Neural crest cell (in vitro differentiated cells): ENCODE measurements at regions not wholly inside any gene's neighbourhood (a gene's known extent, or its start where the extent isn't known, plus 50 kb on each side); places are given as distances from the start of the nearest gene placed in this dataset.

Source experiments
- DNase-seq: peaks from one replicate; pipeline ENCODE4 v3.0.0; 2021; ENCODE audit warnings: low read depth, mixed read lengths, low spot score
- H3K27ac Mint-ChIP-seq: one replicate; pipeline ENCODE4 v1.8.0; 2021; ENCODE audit warnings: mild to moderate bottlenecking, mixed read lengths; ENCODE audit not compliant: unreplicated experiment
- H3K27me3 Mint-ChIP-seq: 2 replicates; pipeline ENCODE4 v1.8.0; 2021; ENCODE audit warnings: low read depth, mild to moderate bottlenecking, mixed read lengths
- H3K36me3 Mint-ChIP-seq: 2 replicates; pipeline ENCODE4 v1.8.0; 2021; ENCODE audit warnings: low read depth, mild to moderate bottlenecking, mixed read lengths
- H3K4me1 Mint-ChIP-seq: 2 replicates; pipeline ENCODE4 v1.8.0; 2021; ENCODE audit warnings: mixed read lengths
- H3K4me3 Mint-ChIP-seq: one replicate; pipeline ENCODE4 v1.8.0; 2021; ENCODE audit warnings: mild to moderate bottlenecking, mixed read lengths
- H3K9me3 Mint-ChIP-seq: 2 replicates; pipeline ENCODE4 v1.8.0; 2021; ENCODE audit warnings: mixed read lengths
- TF ChIP-seq, protein P1 (sequence below): fragments of 200-600 bp; sonication (generic); conservative IDR thresholded peaks from 2 replicates; pipeline ENCODE4 v1.5.0; 2021; ENCODE audit warnings: antibody characterized with exemption, mild to moderate bottlenecking

DNA sequence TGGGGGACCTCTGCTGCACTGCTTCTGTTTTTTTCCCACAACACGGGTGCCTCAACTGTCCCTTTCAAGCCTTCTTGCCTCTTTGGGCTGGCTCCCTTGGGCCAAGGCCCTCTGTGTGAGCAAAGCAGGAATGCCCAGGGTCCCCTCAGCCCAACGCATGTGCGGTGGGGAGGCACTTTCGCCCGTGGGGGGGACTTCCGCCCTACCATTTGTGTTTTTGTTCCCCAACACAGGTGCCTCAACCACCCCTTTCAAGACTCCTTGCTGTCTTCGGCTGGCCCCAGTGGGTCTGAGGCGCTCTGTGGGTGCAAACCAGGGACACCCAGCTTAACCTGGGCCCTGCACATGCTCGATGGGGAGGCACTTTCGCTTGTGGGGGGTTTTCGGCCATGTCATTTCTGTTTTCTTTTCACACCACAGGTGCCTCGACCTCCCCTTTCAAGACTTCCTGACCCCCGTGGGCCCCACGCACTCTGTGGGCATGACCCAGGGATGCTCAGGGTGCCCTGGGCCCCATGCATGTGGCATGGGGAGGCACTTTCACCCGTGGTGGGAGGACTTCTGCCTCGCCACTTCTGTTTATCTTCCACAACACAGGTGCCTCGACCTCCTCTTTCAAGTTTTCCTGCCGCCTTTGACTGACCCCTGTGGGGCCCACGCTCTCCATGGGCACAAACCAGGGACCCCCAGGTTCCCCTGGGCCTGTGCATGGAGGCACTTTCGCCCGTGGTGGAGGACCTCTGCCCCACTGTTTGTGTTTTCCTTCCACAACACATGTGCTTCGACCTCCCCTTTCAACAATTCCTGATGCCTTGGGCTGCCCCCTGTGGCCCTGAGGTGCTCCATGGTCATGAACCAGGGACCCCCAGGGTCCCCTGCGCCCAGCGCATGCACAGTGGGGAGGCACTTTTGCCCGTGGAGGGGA, 365.7 kb downstream of the ALG10 start:
- H3K27me3 Mint-ChIP-seq, result no peaks in the 10 kb centered on the region
- DNase-seq, result no peak
- H3K4me3 Mint-ChIP-seq, result no peak overlapping the region
- no peaks in the 10 kb centered on the region for H3K36me3 Mint-ChIP-seq
- H3K27ac Mint-ChIP-seq, result no peak overlapping the region
- TF ChIP-seq, protein P1, sequence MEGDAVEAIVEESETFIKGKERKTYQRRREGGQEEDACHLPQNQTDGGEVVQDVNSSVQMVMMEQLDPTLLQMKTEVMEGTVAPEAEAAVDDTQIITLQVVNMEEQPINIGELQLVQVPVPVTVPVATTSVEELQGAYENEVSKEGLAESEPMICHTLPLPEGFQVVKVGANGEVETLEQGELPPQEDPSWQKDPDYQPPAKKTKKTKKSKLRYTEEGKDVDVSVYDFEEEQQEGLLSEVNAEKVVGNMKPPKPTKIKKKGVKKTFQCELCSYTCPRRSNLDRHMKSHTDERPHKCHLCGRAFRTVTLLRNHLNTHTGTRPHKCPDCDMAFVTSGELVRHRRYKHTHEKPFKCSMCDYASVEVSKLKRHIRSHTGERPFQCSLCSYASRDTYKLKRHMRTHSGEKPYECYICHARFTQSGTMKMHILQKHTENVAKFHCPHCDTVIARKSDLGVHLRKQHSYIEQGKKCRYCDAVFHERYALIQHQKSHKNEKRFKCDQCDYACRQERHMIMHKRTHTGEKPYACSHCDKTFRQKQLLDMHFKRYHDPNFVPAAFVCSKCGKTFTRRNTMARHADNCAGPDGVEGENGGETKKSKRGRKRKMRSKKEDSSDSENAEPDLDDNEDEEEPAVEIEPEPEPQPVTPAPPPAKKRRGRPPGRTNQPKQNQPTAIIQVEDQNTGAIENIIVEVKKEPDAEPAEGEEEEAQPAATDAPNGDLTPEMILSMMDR, result no peak
- no peaks in the 10 kb centered on the region for H3K4me1 Mint-ChIP-seq
- no peaks in the 10 kb centered on the region for H3K9me3 Mint-ChIP-seq

DNA sequence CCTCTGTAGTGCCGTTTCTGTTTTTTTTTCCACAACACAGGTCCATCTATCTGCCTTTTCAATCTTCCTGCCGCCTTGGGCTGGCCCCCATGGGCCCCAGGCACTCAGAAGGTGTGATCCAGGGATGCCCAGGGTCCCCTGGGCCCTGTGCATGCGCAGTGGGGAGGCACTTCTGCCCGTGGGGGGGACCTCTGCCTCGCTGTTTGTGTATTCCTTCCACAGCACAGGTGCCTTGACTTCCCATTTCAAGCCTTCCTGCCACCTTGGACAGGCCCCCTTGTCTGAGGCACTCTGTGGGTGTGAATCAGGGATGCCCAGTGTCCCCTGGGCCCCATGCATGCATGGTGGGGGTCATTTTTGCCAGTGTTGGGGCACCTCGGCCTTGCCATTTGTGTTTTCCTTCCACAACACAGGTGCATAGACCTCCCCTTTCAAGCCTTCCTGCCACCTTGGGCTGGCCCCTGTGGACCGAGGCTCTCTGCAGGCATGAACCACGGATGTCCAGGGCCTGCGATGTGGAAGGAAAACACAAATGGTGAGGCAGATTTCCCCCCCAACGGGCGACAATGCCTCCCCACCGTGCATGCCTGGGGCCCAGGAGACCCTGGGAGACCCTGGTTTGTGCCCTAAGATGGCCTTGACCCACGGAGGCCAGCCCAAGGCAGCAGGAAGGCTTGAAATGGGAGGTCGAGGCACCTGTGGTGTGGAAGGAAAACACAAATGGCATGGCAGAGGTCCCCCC, 366.5 kb downstream of the ALG10 start:
- Mint-ChIP-seq H3K27me3 (no peaks in the 10 kb centered on the region), H3K27ac (no peak overlapping the region), H3K4me1 (no peaks in the 10 kb centered on the region), H3K4me3 (no peak overlapping the region), H3K36me3 (no peaks in the 10 kb centered on the region), H3K9me3 (no peaks in the 10 kb centered on the region)
- no peak for DNase-seq
- TF ChIP-seq, protein P1, result no peak

DNA sequence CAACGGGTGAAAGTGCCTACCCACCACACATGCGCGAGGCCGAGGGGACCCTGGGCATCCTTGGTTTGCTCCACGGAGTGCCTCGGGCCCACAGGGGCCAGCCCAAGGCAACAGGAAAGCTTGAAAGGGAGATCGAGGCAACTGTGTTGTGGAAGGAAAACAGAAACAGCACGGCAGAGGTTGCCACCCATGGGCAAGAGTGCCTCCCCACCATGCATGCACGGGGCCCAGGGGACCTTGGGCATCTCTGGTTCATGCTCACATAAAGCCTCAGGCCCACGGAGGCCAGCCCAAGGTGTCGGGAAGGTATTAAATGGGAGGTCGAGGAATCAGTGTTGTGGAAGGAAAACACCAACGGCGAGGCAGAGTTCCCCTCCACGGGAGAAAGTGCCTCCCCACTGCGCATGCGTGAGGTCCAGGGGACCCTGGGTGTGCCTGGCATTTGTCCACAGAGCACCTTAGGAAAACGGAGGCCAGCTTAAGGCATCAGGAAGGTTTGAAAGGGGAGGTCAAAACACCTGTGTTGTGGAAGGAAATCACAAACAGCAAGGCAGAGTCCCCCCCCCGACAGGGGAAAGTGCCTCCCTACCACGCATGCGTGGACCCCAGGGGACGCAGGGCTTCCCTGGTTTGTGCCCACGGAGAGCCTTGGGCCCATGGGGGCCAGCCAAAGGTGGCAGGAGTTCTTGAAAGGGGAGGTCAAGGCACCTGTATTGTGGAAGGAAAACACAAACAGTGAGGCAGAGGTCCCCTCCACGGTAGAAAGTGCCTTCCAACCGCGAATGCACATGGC, 367.3 kb downstream of the ALG10 start:
- no peaks in the 10 kb centered on the region for H3K9me3 Mint-ChIP-seq
- no peak overlapping the region for H3K27ac Mint-ChIP-seq
- H3K4me3 Mint-ChIP-seq, result no peak overlapping the region
- no peaks in the 10 kb centered on the region for H3K27me3 Mint-ChIP-seq
- no peaks in the 10 kb centered on the region for H3K4me1 Mint-ChIP-seq
- no peaks in the 10 kb centered on the region for H3K36me3 Mint-ChIP-seq
- TF ChIP-seq, protein P1, result no peak
- no peak for DNase-seq

DNA sequence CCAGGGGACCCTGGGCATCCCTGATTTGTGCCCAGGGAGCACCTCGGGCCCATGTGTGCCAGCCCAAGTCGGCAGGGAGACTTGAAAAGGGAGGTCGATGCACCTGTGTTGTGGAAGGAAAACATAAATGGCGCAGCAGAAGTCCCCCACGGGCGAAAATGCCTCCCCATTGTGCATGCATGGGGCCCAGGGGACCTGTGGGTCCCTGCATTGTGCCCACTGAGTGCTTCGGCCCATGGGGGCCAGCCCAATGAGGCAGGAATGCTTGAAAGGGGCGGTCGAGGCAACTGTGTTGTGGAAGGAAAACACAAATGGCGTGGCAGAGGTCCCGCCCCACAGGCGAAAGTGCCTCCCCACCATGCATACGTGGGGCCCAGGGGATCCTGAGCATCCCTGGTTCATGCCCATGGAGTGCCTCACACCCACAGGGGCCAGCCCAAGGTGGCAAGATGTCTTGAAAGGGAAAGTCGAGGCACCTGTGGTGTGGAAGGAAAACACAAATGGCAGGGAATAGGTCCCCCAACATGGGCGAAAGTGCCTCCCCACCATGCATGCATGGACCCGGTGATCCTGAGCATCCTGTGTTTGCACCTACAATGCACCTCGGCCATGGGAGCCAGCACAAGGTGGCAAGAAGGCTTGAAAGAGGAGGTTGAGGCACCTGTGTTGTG, 368.0 kb downstream of the ALG10 start:
- Mint-ChIP-seq H3K36me3 (no peaks in the 10 kb centered on the region), H3K4me3 (no peak overlapping the region), H3K27me3 (no peaks in the 10 kb centered on the region), H3K4me1 (no peaks in the 10 kb centered on the region), H3K27ac (no peak overlapping the region), H3K9me3 (no peaks in the 10 kb centered on the region)
- TF ChIP-seq, protein P1, result no peak
- no peak for DNase-seq
